Activated T-helper 1 cell treated with anti-CD3 and anti-CD28 coated beads, Interleukin-12 subunit alpha, Interleukin-12 subunit beta, Interleukin-2, Interleukin-4 antibody, amounts not matched to agents 30 ng/mL and 10 ng/mL and 1 ng/mL, durations not matched to agents 14 hours and 24 hours and 36 hours (primary cell): ENCODE measurements at regions not wholly inside any gene's neighbourhood (a gene's known extent, or its start where the extent isn't known, plus 50 kb on each side); places are given as distances from the start of the nearest gene placed in this dataset.

ENCODE experiments used
- DNase-seq: peaks from one replicate; pipeline ENCODE4 v3.0.0; 2021; ENCODE audit warnings: low spot score
- H3K27ac Mint-ChIP-seq: one replicate; pipeline ENCODE4 v1.8.0; 2021; ENCODE audit warnings: mild to moderate bottlenecking, mixed read lengths
- H3K27me3 Mint-ChIP-seq: one replicate; pipeline ENCODE4 v1.8.0; 2022; ENCODE audit warnings: mild to moderate bottlenecking, moderate library complexity, mixed read lengths; ENCODE audit not compliant: insufficient read depth
- H3K36me3 Mint-ChIP-seq: one replicate; pipeline ENCODE4 v1.8.0; 2021; ENCODE audit warnings: low read depth, mixed read lengths
- H3K4me1 Mint-ChIP-seq: one replicate; pipeline ENCODE4 v1.8.0; 2021; ENCODE audit warnings: low read depth, mixed read lengths
- H3K4me3 Mint-ChIP-seq: one replicate; pipeline ENCODE4 v1.8.0; 2021; ENCODE audit warnings: mild to moderate bottlenecking, moderate library complexity, mixed read lengths
- H3K9me3 Mint-ChIP-seq: one replicate; pipeline ENCODE4 v1.8.0; 2021; ENCODE audit warnings: mixed read lengths
- intact Hi-C: fragments of 100-400 bp; cut with micrococcal nuclease; formaldehyde crosslinking; loops from one replicate; pipeline ENCODE4 v1.15.1; 2024

GRCh38 chr13:50441130-50441529, 402.4 kb downstream of the DLEU7 start:
- no peaks in the 10 kb centered on the region for H3K36me3 Mint-ChIP-seq
- H3K4me1 Mint-ChIP-seq = no peaks in the 10 kb centered on the region
- H3K4me3 Mint-ChIP-seq = no peak overlapping the region

DNA sequence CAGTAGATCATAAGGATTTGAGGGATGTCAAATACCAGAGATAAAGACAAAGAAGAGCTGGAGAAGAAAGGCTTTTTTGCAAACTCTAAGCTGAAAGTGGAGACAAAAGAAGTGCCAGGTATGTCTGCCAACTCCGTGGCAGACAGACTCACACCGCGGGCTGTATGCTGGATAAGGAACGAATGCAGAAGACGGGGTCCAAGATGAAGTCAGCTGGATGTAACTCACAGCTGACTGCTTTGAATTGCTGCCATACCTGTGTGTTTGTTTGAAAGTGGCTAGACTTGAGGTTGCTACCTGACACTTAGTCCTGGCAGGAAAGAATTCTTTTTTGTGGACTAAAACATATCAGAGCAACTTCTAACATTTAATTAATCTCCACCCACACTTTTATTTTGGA, 398.8 kb downstream of the DLEU7 start:
- Mint-ChIP-seq H3K36me3 (no peaks in the 10 kb centered on the region), H3K27me3 (peaks cover 8% of the 10 kb centered on the region), H3K4me3 (no peak overlapping the region), H3K9me3 (no peaks in the 10 kb centered on the region), H3K27ac (no peak overlapping the region), H3K4me1 (no peaks in the 10 kb centered on the region)
- intact Hi-C loops = no loop called here
- no peak for DNase-seq

More at GRCh38 chr13:50441130-50441529, 402.4 kb downstream of the DLEU7 start:
- no peak overlapping the region for H3K27ac Mint-ChIP-seq
- DNase-seq = no peak
- intact Hi-C loops = no loop called here
- H3K9me3 Mint-ChIP-seq = no peaks in the 10 kb centered on the region
- peaks cover 8% of the 10 kb centered on the region for H3K27me3 Mint-ChIP-seq

GRCh38 chr13:50446611-50447010, 396.9 kb downstream of the DLEU7 start:
- Mint-ChIP-seq H3K4me1 (no peaks in the 10 kb centered on the region), H3K36me3 (no peaks in the 10 kb centered on the region), H3K27ac (no peak overlapping the region), H3K27me3 (peaks cover 11% of the 10 kb centered on the region), H3K9me3 (no peaks in the 10 kb centered on the region), H3K4me3 (no peak overlapping the region)
- DNase-seq = no peak
- intact Hi-C loops = no loop called here

- Mint-ChIP-seq H3K9me3 (no peaks in the 10 kb centered on the region), H3K4me3 (no peak overlapping the region), H3K27ac (no peak overlapping the region), H3K36me3 (no peaks in the 10 kb centered on the region), H3K4me1 (no peaks in the 10 kb centered on the region), H3K27me3 (peaks cover 11% of the 10 kb centered on the region)
- intact Hi-C loops = loop anchor here (2.0 kb wide), 1 partner anchor 20 kb away; no protein-coding TSS in a partner anchor
- no peak for DNase-seq
Measured at GRCh38 chr13:50448535-50448998, 394.9 kb downstream of the DLEU7 start.

DNA sequence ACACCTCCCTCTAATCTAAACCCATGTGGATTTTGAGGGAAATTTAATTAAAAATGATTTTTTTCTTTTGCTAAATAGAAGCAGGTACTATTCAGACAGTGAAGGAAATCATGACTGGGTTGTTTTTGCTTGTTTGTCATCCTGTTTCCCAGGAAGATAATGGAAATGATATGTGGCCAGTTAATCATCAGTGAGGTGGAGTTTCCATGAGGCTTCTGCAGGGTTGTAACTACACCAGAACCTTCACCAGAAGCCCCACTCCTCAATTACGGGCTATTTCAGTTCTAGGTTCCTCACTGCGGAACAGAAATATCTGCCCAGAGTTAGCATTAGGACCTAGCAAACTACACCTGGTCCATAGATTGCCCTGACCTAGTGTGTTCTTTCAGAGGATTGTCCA, 394.0 kb downstream of the DLEU7 start:
- no peaks in the 10 kb centered on the region for H3K4me1 Mint-ChIP-seq
- intact Hi-C loops = loop anchor here (2.0 kb wide), 1 partner anchor 21 kb away; no protein-coding TSS in a partner anchor
- DNase-seq = no peak
- no peak overlapping the region for H3K27ac Mint-ChIP-seq
- no peaks in the 10 kb centered on the region for H3K9me3 Mint-ChIP-seq
- H3K27me3 Mint-ChIP-seq = peaks cover 10% of the 10 kb centered on the region
- no peak overlapping the region for H3K4me3 Mint-ChIP-seq
- H3K36me3 Mint-ChIP-seq = no peaks in the 10 kb centered on the region

GRCh38 chr13:50450279-50450678, 393.2 kb downstream of the DLEU7 start:
- Mint-ChIP-seq H3K4me1 (no peaks in the 10 kb centered on the region), H3K9me3 (no peaks in the 10 kb centered on the region), H3K36me3 (no peaks in the 10 kb centered on the region), H3K27ac (no peak overlapping the region), H3K4me3 (no peak overlapping the region), H3K27me3 (peaks cover 4% of the 10 kb centered on the region)
- intact Hi-C loops = no loop called here
- DNase-seq = no peak

DNA sequence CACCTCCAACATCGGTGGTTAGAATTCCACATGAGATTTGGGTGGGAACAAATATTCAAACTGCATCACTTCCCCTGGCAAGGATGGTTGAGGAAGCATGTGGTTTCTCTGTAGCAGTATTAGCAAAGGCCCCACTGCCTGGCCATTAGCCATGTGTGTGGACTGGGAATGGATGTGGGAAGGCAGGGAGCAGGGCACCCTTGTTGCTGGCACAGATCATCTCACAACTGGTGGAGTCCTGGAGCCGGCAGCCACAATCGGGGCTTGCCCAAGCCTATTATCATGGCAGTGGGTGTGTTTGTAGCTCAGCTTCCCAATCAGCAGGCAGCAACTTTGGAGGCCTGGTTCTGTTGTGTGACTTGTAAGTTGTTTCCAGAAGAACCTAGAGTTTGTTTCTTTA, 391.9 kb downstream of the DLEU7 start:
- Mint-ChIP-seq H3K36me3 (no peaks in the 10 kb centered on the region), H3K27ac (no peak overlapping the region), H3K4me1 (no peaks in the 10 kb centered on the region), H3K27me3 (peaks cover 3% of the 10 kb centered on the region), H3K9me3 (no peaks in the 10 kb centered on the region), H3K4me3 (no peak overlapping the region)
- intact Hi-C loops = no loop called here
- no peak for DNase-seq

- Mint-ChIP-seq H3K4me1 (no peaks in the 10 kb centered on the region), H3K27ac (no peak overlapping the region), H3K27me3 (peaks cover 3% of the 10 kb centered on the region), H3K4me3 (no peak overlapping the region), H3K9me3 (no peaks in the 10 kb centered on the region), H3K36me3 (no peaks in the 10 kb centered on the region)
- no peak for DNase-seq
- intact Hi-C loops = no loop called here
Measured at GRCh38 chr13:50452028-50452427, 391.5 kb downstream of the DLEU7 start.

- peaks cover 3% of the 10 kb centered on the region for H3K27me3 Mint-ChIP-seq
- no peaks in the 10 kb centered on the region for H3K36me3 Mint-ChIP-seq
- no peak overlapping the region for H3K27ac Mint-ChIP-seq
- H3K4me1 Mint-ChIP-seq = no peaks in the 10 kb centered on the region
- H3K4me3 Mint-ChIP-seq = no peak overlapping the region
- no peaks in the 10 kb centered on the region for H3K9me3 Mint-ChIP-seq
- intact Hi-C loops = no loop called here
- DNase-seq = no peak
Measured at GRCh38 chr13:50452756-50453155, 390.7 kb downstream of the DLEU7 start.

DNA sequence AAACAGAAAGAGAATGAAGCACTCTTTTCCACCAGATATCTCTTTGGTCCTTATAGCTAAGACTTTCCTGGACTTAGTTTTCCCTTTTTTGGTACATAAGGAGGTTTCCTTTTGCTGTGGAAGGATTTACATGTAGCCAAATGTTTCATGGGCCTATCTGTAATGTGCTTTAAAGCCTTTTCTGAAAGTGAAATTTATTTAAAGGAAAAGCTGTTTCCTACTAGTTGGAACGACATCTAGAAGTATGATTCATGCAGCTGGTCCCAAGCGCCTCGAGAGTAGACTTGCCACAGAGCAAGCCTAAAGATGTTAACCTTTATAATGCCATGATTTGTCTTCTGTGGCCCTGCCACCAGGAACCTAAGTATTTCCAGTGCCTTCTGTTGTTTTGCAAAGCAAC, 390.3 kb downstream of the DLEU7 start:
- Mint-ChIP-seq H3K4me1 (no peaks in the 10 kb centered on the region), H3K9me3 (no peaks in the 10 kb centered on the region), H3K36me3 (no peaks in the 10 kb centered on the region), H3K27ac (no peak overlapping the region), H3K27me3 (peaks cover 3% of the 10 kb centered on the region), H3K4me3 (no peak overlapping the region)
- intact Hi-C loops = no loop called here
- no peak for DNase-seq

DNA sequence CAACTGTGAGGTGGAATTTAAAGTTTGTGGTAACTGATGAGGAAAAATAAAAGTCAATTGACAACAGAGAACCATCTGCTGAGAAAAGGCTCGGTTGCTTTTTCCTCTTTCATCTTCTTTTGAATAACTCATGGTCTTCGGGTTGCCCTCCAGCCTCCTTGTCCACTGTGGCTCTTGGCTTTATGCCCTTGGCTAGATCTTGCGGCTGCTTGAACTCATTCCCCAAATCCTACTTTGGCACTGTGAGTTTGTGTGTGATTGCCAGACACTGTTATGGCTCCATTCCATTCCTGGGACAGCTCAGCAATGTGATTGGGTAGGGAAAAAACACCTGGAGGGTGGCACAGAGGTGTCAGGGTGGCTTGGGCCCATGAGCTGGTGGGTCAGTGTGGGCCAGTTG, 387.4 kb downstream of the DLEU7 start:
- Mint-ChIP-seq H3K27ac (no peak overlapping the region), H3K4me1 (no peaks in the 10 kb centered on the region), H3K4me3 (no peak overlapping the region), H3K36me3 (no peaks in the 10 kb centered on the region), H3K9me3 (no peaks in the 10 kb centered on the region), H3K27me3 (peaks cover 4% of the 10 kb centered on the region)
- intact Hi-C loops = no loop called here
- no peak for DNase-seq

DNA sequence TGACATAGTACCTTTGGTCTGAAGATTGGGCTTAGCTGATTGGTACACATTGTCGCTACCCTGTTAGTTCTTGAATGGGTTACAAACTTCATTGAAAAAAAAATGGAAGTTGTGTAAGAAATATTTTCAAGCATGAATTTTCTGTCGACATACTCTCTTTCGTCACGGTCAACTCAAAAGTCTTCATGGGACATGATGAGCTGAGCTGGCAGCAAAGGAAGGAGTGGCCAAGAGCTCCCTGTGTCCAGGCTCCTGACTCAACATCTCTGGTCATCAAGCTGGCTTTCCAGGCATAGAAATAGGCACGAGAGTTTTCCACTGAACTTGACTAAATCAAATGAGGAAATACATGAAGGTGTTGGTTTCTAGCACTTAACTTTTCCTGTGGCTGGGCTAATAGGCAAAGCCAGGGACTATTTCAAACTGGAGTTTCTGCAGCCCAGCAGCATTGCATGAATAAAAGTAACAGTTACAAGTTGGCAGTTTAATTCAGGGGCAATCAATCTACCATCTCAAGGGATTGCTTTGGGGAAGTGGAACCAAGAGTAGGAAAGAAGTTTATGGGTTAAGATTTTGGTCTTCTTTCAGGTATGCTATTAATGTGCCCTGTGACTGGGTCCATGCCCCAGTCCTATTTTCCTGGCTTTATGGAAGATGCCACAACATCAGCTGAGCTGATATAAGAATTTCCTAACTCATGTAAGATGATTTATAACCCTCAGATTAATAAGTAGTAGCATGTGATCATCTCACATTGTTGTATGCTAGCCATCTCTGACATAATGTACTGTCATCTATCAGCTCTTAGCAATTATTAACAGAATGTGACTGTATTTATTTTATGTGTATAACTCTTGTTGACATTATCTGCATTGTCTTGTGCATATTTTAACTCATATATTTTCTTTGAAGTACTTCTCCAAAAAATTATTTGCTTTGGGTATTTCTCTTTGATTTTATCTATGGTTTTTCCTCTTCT, 385.8 kb downstream of the DLEU7 start:
- Mint-ChIP-seq H3K27ac (no peak overlapping the region), H3K9me3 (no peaks in the 10 kb centered on the region), H3K36me3 (no peaks in the 10 kb centered on the region), H3K4me3 (no peak overlapping the region), H3K4me1 (no peaks in the 10 kb centered on the region), H3K27me3 (peaks cover 7% of the 10 kb centered on the region)
- no peak for DNase-seq
- intact Hi-C loops = no loop called here

GRCh38 chr13:50459046-50459445, 384.4 kb downstream of the DLEU7 start:
- Mint-ChIP-seq H3K9me3 (no peaks in the 10 kb centered on the region), H3K36me3 (no peaks in the 10 kb centered on the region), H3K27me3 (peaks cover 11% of the 10 kb centered on the region), H3K4me1 (no peaks in the 10 kb centered on the region), H3K4me3 (no peak overlapping the region), H3K27ac (no peak overlapping the region)
- DNase-seq = no peak
- intact Hi-C loops = no loop called here
